ENCODE measurements at regions not wholly inside any gene's neighbourhood (a gene's known extent, or its start where the extent isn't known, plus 50 kb on each side); places are given as distances from the start of the nearest gene placed in this dataset.
"Not testable (repeated sequence)": the region's sequence is repeated elsewhere in the genome, so short reads cannot be mapped to it uniquely, and the experiment has no call there.

- no peak for DNase-seq (ENCODE audit: low spot score)
Measured at GRCh38 chr12:75943730-75944096, 87.9 kb downstream of the PHLDA1 start.

- DNase-seq (ENCODE audit: low spot score): not testable (repeated sequence)
Measured at GRCh38 chr12:75941661-75942060, 89.9 kb downstream of the PHLDA1 start.

- DNase-seq (ENCODE audit: low spot score): no peak
Measured at GRCh38 chr12:75939016-75939642, 92.4 kb downstream of the PHLDA1 start.

- DNase-seq (ENCODE audit: low spot score): no peak
Measured at GRCh38 chr12:75938189-75938588, 93.4 kb downstream of the PHLDA1 start.

- no peak for DNase-seq (ENCODE audit: low spot score)
Measured at GRCh38 chr12:75937486-75937885, 94.1 kb downstream of the PHLDA1 start.

GRCh38 chr12:75936515-75937440 is 94.8 kb downstream of the PHLDA1 start:
- DNase-seq (ENCODE audit: low spot score): no peak

GRCh38 chr12:75935539-75936242 is 95.9 kb downstream of the PHLDA1 start:
- DNase-seq (ENCODE audit: low spot score): no peak

- no peak for DNase-seq (ENCODE audit: low spot score)
Measured at GRCh38 chr12:75933101-75933500, 98.5 kb downstream of the PHLDA1 start.

- DNase-seq (ENCODE audit: low spot score): no peak
Measured at GRCh38 chr12:75932241-75932640, 99.3 kb downstream of the PHLDA1 start.

- no peak for DNase-seq (ENCODE audit: low spot score)
Measured at GRCh38 chr12:75923964-75924666, 107.5 kb downstream of the PHLDA1 start.

GRCh38 chr12:75922944-75923642 is 108.5 kb downstream of the PHLDA1 start:
- no peak for DNase-seq (ENCODE audit: low spot score)

GRCh38 chr12:75921622-75922289 is 109.8 kb downstream of the PHLDA1 start:
- DNase-seq (ENCODE audit: low spot score): no peak

- DNase-seq (ENCODE audit: low spot score): no peak
Measured at GRCh38 chr12:75917715-75918114, 113.9 kb downstream of the PHLDA1 start.

- no peak for DNase-seq (ENCODE audit: low spot score)
Measured at GRCh38 chr12:75917083-75917482, 114.5 kb downstream of the PHLDA1 start.

GRCh38 chr12:75913502-75914351 is 117.8 kb downstream of the PHLDA1 start:
- DNase-seq (ENCODE audit: low spot score): no peak

GRCh38 chr12:75909714-75910656 is 121.6 kb downstream of the PHLDA1 start:
- no peak for DNase-seq (ENCODE audit: low spot score)

GRCh38 chr12:75908961-75909605 is 122.5 kb downstream of the PHLDA1 start:
- peak; percentile 91 for DNase-seq (ENCODE audit: low spot score)

GRCh38 chr12:75905922-75906321 is 125.7 kb downstream of the PHLDA1 start:
- no peak for DNase-seq (ENCODE audit: low spot score)
